ENCODE measurements at regions not wholly inside any gene's neighbourhood (a gene's known extent, or its start where the extent isn't known, plus 50 kb on each side); places are given as distances from the start of the nearest gene placed in this dataset.
"Not testable (repeated sequence)": the region's sequence is repeated elsewhere in the genome, so short reads cannot be mapped to it uniquely, and the experiment has no call there.

DNA sequence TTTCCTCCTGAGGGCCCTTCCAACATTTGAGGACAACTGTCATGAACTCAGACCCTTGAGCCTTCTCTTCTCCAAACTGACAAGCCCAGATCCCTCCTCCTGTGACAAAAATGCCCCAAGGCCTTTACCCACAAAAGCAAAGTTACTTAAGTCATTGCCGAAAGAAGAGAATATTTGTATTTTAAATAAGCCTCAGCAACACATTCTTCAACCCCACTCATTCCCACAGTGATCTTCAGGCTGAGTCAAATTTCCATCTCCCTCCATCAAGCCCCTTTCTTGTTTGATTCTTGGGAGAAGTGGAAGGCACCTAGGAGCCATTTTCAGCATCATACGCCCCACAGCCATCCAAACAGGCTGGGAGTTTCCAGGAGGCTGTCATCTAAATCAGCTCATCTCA lies 150.8 kb upstream of the PDE1C start (continued):
- TF ChIP-seq, protein P1, sequence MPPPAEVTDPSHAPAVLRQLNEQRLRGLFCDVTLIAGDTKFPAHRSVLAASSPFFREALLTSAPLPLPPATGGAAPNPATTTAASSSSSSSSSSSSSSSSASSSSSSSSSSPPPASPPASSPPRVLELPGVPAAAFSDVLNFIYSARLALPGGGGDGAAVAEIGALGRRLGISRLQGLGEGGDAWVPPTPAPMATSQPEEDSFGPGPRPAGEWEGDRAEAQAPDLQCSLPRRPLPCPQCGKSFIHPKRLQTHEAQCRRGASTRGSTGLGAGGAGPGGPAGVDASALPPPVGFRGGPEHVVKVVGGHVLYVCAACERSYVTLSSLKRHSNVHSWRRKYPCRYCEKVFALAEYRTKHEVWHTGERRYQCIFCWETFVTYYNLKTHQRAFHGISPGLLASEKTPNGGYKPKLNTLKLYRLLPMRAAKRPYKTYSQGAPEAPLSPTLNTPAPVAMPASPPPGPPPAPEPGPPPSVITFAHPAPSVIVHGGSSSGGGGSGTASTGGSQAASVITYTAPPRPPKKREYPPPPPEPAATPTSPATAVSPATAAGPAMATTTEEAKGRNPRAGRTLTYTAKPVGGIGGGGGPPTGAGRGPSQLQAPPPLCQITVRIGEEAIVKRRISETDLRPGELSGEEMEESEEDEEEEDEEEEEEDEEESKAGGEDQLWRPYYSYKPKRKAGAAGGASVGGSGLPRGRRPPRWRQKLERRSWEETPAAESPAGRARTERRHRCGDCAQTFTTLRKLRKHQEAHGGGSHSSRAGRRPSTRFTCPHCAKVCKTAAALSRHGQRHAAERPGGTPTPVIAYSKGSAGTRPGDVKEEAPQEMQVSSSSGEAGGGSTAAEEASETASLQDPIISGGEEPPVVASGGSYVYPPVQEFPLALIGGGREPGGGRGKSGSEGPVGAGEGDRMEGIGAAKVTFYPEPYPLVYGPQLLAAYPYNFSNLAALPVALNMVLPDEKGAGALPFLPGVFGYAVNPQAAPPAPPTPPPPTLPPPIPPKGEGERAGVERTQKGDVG (CRISPR knock-in tag; IDR thresholded peaks at IDR 0.05): no peak
- TF ChIP-seq TCF12 (IDR thresholded peaks at IDR 0.05; ENCODE audit: low read depth, low read length) (no peak), RUNX3 (IDR thresholded peaks at IDR 0.05; ENCODE audit: low read length) (no peak), NR2C2 (IDR thresholded peaks at IDR 0.05; ENCODE audit: borderline replicate concordance, control insufficient read depth, insufficient read length, low read depth) (no peak), JUND (IDR thresholded peaks at IDR 0.05; ENCODE audit: low read depth, low read length) (no peak), FOXK2 (IDR thresholded peaks at IDR 0.05) (no peak)
- TF ChIP-seq, protein P2, sequence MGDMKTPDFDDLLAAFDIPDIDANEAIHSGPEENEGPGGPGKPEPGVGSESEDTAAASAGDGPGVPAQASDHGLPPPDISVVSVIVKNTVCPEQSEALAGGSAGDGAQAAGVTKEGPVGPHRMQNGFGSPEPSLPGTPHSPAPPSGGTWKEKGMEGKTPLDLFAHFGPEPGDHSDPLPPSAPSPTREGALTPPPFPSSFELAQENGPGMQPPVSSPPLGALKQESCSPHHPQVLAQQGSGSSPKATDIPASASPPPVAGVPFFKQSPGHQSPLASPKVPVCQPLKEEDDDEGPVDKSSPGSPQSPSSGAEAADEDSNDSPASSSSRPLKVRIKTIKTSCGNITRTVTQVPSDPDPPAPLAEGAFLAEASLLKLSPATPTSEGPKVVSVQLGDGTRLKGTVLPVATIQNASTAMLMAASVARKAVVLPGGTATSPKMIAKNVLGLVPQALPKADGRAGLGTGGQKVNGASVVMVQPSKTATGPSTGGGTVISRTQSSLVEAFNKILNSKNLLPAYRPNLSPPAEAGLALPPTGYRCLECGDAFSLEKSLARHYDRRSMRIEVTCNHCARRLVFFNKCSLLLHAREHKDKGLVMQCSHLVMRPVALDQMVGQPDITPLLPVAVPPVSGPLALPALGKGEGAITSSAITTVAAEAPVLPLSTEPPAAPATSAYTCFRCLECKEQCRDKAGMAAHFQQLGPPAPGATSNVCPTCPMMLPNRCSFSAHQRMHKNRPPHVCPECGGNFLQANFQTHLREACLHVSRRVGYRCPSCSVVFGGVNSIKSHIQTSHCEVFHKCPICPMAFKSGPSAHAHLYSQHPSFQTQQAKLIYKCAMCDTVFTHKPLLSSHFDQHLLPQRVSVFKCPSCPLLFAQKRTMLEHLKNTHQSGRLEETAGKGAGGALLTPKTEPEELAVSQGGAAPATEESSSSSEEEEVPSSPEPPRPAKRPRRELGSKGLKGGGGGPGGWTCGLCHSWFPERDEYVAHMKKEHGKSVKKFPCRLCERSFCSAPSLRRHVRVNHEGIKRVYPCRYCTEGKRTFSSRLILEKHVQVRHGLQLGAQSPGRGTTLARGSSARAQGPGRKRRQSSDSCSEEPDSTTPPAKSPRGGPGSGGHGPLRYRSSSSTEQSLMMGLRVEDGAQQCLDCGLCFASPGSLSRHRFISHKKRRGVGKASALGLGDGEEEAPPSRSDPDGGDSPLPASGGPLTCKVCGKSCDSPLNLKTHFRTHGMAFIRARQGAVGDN (IDR thresholded peaks at IDR 0.05): no peak
- TF ChIP-seq, protein P3, sequence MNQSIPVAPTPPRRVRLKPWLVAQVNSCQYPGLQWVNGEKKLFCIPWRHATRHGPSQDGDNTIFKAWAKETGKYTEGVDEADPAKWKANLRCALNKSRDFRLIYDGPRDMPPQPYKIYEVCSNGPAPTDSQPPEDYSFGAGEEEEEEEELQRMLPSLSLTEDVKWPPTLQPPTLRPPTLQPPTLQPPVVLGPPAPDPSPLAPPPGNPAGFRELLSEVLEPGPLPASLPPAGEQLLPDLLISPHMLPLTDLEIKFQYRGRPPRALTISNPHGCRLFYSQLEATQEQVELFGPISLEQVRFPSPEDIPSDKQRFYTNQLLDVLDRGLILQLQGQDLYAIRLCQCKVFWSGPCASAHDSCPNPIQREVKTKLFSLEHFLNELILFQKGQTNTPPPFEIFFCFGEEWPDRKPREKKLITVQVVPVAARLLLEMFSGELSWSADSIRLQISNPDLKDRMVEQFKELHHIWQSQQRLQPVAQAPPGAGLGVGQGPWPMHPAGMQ (IDR thresholded peaks at IDR 0.05; ENCODE audit: borderline replicate concordance): no peak

DNA sequence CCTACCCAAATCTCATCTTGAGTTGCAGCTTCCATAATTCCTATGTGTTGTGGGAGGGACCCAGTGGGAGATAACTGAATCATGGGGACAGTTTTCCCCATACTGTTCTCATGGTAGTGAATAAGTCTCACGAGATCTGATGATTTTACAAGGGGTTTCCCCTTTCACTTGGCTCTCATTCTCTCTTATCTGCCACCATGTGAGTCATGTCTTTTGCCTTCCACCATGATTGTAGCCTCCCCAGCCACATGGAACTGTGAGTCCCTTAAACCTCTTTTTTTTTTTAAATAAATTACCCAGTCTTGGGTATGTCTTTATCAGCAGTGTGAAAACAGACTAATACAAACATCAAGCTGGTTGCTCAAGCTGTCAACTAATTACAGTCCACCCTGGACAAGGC lies 149.6 kb upstream of the PDE1C start:
- FAIRE-seq, CTCF ChIA-PET: not testable (repeated sequence)
- in situ Hi-C loops (cut with MboI): loop anchor here (5.0 kb wide), 1 partner anchor 257 kb away; no protein-coding TSS in a partner anchor

More for the DNA sequence above, 149.6 kb upstream of the PDE1C start:
- H3K4me3 ChIP-seq; H4K20me1 ChIP-seq (ENCODE audit: control insufficient read depth, insufficient read depth); SMC1A ChIA-PET (ENCODE audit: uncharacterized antibody, unreplicated experiment); H3K27ac ChIP-seq (ENCODE audit: control insufficient read depth, insufficient read depth); ATAC-seq; H2AFZ ChIP-seq (ENCODE audit: control insufficient read depth, low read depth, low read length); H3K9ac ChIP-seq (ENCODE audit: control insufficient read depth, insufficient read depth, low read length); DNase-seq (ENCODE audit: low read depth, low spot score); POLR2A ChIA-PET; H3K4me1 ChIP-seq (ENCODE audit: control insufficient read depth, insufficient read depth, low read length); H3K36me3 ChIP-seq (ENCODE audit: control insufficient read depth in 2 of 2, insufficient read depth in 2 of 2, low read length in 1 of 2); intact Hi-C loops (cut with micrococcal nuclease; ENCODE audit: unreplicated experiment); H3K27me3 ChIP-seq (replicated peaks in 1 of 2; ENCODE audit: control insufficient read depth in 2 of 2, insufficient read depth in 2 of 2, low read length in 1 of 2); H3K4me2 ChIP-seq (ENCODE audit: control insufficient read depth, insufficient read depth); BruUV-seq (replicated peaks); RAD21 ChIA-PET (ENCODE audit: unreplicated experiment); H3K79me2 ChIP-seq (ENCODE audit: control insufficient read depth, insufficient read depth, low read length); H3K9me3 ChIP-seq (replicated peaks; ENCODE audit: control insufficient read depth, insufficient read depth, low read length): not testable (repeated sequence)
- 0% methylated on average over 1 of the region's 1 CpG for WGBS (ENCODE audit: insufficient coverage, insufficient replicate concordance, low lambda C conversion rate, missing lambda C conversion rate)
